ENCODE measurements at regions not wholly inside any gene's neighbourhood (a gene's known extent, or its start where the extent isn't known, plus 50 kb on each side); places are given as distances from the start of the nearest gene placed in this dataset.

- no peak for DNase-seq
Measured at GRCh38 chr10:44788147-44789129, 122.7 kb upstream of the TMEM72 start.

- no peak for DNase-seq
Measured at GRCh38 chr10:44792119-44792775, 118.9 kb upstream of the TMEM72 start.

- DNase-seq: no peak
Measured at GRCh38 chr10:44799966-44800365, 111.2 kb upstream of the TMEM72 start.

GRCh38 chr10:44801383-44802327 lies 109.5 kb upstream of the TMEM72 start:
- peak; percentile 89 for DNase-seq

- DNase-seq: no peak
Measured at GRCh38 chr10:44803862-44804261, 107.3 kb upstream of the TMEM72 start.

- no peak for DNase-seq
Measured at GRCh38 chr10:44804661-44805060, 106.5 kb upstream of the TMEM72 start.

- DNase-seq: no peak
Measured at GRCh38 chr10:44805466-44806210, 105.5 kb upstream of the TMEM72 start.

GRCh38 chr10:44806950-44807349 lies 104.2 kb upstream of the TMEM72 start:
- no peak for DNase-seq

- DNase-seq: no peak
Measured at GRCh38 chr10:44807451-44807850, 103.7 kb upstream of the TMEM72 start.

- DNase-seq: no peak
Measured at GRCh38 chr10:44809647-44810046, 101.5 kb upstream of the TMEM72 start.

GRCh38 chr10:44811072-44811471 lies 100.1 kb upstream of the TMEM72 start:
- DNase-seq: no peak

- no peak for DNase-seq
Measured at GRCh38 chr10:44813201-44813600, 97.9 kb upstream of the TMEM72 start.

- DNase-seq: no peak
Measured at GRCh38 chr10:44814929-44815328, 96.2 kb upstream of the TMEM72 start.

- DNase-seq: no peak
Measured at GRCh38 chr10:44818041-44818649, 93.0 kb upstream of the TMEM72 start.

GRCh38 chr10:44818701-44819127 lies 92.4 kb upstream of the TMEM72 start:
- DNase-seq: no peak

GRCh38 chr10:44820094-44820493 lies 91.0 kb upstream of the TMEM72 start:
- DNase-seq: no peak

- DNase-seq: no peak
Measured at GRCh38 chr10:44821290-44821689, 89.8 kb upstream of the TMEM72 start.

- no peak for DNase-seq
Measured at GRCh38 chr10:44822349-44822748, 88.8 kb upstream of the TMEM72 start.

GRCh38 chr10:44822966-44823365 lies 88.2 kb upstream of the TMEM72 start:
- no peak for DNase-seq

- DNase-seq: no peak
Measured at GRCh38 chr10:44824607-44825006, 86.5 kb upstream of the TMEM72 start.

GRCh38 chr10:44827431-44828006 lies 83.6 kb upstream of the TMEM72 start:
- no peak for DNase-seq
